Renal cortex interstitium (tissue), 11 donors: ENCODE measurements at regions not wholly inside any gene's neighbourhood (a gene's known extent, or its start where the extent isn't known, plus 50 kb on each side); places are given as distances from the start of the nearest gene placed in this dataset.
"Not testable (repeated sequence)": the region's sequence is repeated elsewhere in the genome, so short reads cannot be mapped to it uniquely, and the experiment has no call there.

ENCODE experiments used
- DNase-seq, 11 donors: peaks; one replicate each; pipeline ENCODE4 v3.0.0-alpha.2; 2013; ENCODE audit warnings: low read depth in 9 of 11, low spot score in 4 of 11; ENCODE audit errors: extremely low read depth in 1 of 11

- no peak for DNase-seq
These were observed 74.0 kb downstream of the MAB21L3 start for GRCh38 chr1:116185161-116185701.

DNA sequence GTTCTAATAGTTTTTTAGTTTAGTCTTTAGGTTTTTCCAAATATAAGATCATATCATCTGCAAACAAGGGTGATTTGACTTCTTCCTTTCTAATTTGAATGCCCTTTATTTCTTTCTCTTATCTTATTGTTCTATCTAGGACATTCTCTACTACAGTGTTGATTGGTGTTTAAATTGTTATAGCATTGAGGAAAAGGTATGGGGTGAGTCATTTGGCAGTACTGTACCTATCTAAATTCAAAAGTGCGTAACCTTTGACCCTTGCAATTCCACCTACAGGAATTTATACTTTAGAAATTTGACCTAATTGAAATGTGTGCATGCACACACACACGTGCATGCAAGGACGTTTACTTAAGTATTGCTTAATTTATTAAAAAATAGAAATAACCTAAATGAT lies 78.3 kb downstream of the MAB21L3 start:
- DNase-seq, result no peak

DNA sequence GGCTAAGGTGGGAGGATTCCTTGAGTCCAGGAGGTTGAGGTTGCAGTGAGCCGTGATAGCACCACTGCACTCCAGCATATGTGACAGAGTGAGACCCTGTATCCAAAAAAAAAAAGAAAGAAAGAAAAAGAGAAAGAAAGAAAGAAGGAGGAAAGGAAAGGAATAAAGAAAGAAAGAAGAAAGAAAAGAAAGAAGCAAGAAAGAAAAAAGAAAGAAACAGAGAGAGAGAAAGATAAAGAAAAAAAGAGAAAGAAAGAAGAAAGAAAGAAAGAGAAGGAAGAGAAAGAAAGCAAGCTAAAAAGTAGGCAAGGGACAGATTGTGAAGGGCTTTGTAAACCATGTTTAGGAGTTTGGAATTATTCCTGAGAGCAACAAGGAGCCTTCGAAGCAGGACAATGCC lies 80.1 kb downstream of the MAB21L3 start:
- DNase-seq, result no peak

DNA sequence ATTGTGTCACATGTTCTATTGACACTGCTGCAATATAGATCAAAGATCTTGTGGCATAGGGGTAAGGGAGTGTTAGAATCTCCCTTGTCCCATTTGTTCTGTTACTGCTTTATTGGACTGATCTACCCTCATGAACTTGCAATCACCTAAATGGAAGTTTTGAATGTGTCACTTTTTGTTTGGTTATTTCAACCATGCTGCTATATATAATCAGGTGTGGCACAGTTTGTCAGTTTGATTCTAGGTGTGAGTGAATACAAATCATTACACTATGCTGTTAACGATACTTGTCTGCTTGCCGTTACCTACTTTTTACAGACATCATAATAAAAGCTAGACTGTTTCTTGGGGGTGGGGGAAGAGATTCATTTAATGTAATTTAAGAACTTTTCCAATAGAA lies 82.6 kb downstream of the MAB21L3 start:
- DNase-seq, result no peak

DNA sequence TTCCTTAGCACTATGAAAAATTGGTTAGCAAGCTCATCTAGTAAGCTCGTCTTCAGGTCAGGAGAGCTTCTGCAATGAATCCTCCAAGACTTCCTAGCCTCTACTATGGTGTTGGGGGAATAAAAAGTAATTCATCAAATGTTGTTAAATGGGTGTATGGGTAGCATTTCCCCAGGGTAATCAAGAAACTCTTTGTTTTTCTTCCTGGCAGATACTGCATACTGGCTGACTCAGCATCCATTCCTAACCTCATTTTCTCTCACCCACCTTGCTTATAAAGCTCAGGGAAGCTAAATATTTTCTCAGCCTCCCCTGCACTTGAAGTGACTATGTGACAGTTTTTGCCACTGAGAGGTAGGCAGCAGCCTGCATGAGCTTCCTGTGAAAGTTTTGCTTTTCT lies 83.4 kb downstream of the MAB21L3 start:
- no peak for DNase-seq

- DNase-seq, result no peak
These were observed 84.1 kb downstream of the MAB21L3 start for GRCh38 chr1:116195077-116195868.

GRCh38 chr1:116200343-116200742 lies 89.1 kb downstream of the MAB21L3 start:
- not testable (repeated sequence) for DNase-seq

- no peak for DNase-seq
These were observed 90.7 kb downstream of the MAB21L3 start for GRCh38 chr1:116201911-116202310.

GRCh38 chr1:116203181-116203723 lies 92.1 kb downstream of the MAB21L3 start:
- DNase-seq, result no peak

DNA sequence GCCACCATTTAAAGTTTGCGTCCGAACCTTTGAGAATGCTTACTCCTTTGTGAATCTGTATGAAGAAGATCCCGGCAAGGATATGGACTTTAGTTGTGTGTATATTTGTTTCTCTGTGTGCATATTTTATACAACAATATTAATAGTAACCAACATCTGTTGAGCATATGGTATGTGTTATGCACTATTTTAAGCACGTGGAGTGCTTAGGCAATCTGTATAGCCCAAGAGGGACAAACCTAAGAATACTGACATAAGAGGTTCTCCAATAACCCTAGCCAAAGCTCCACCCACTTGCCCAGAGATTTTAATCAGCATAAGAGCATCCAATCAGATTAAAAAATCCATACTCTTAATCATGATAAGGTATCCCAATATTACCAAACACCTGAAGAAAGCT lies 92.7 kb downstream of the MAB21L3 start:
- no peak for DNase-seq

GRCh38 chr1:116205941-116206679 lies 94.9 kb downstream of the MAB21L3 start:
- no peak for DNase-seq

GRCh38 chr1:116207126-116207735 lies 96.0 kb downstream of the MAB21L3 start:
- DNase-seq, result no peak

DNA sequence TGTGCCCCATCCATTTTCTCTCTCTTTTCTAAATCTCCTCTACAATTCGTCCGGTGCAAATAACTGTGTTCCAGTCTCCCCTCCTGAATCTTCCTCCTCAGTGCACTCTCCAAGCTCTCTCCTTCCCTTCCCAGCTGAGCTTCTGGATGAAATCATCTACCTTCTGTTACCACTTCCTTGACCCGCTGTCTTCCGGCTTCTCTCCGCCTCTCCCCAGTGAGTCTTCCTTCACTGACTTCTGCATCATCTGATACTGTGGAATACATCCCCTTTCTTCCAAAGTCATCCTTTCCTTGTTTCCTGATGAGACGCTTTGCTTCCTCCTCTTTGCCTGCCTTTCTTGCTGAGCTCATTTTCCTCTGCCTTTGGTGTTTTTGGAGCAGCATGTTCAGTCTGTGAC lies 96.9 kb downstream of the MAB21L3 start:
- no peak for DNase-seq

DNA sequence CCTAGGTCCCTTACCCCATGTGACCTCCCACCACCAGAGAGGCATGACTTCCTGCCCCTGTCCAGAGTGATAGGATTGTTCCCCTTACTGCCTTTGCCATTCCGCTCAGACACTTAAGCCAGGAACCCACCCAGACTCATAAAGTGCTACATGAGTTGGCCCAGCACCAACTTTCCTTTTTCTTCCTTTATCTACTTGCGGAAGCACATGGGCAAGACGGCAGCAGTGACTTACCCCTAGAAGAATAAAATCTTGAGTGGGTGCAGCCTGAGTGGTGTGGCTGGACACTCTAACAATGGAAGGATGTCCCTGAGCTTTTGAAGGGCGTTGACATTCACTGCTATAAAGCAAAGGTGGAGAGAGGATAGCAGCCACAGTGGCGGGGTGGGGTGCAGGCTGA lies 100.1 kb downstream of the MAB21L3 start:
- no peak for DNase-seq

- DNase-seq, result no peak
These were observed 107.7 kb downstream of the MAB21L3 start for GRCh38 chr1:116218922-116219321.

- no peak for DNase-seq
These were observed 108.6 kb downstream of the MAB21L3 start for GRCh38 chr1:116219651-116220434.

GRCh38 chr1:116224111-116224510 lies 112.9 kb downstream of the MAB21L3 start:
- peak in 1 of 11 donors; percentile 18 for DNase-seq

DNA sequence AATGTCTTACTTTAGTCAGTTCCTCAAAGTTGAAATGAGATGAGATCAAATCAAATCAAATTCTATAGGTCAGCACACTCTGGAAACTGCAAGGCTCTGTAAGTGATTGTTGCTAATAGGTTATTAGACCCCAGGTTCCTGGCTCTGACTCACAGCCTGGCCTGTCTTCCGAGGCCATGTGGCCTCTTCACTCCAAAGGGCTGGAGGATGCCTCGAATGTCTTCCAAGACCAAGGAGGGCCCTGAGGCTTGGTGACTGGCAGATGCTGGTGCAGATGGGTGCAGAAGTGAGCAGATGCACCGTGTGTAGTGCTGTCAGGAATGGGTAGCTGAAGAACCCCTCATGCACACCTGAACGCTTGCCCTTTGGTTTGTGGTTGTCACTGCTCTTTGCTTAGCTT lies 113.4 kb downstream of the MAB21L3 start:
- no peak for DNase-seq

GRCh38 chr1:116226017-116226416 lies 114.8 kb downstream of the MAB21L3 start:
- no peak for DNase-seq
